PC-3 (cell line): ENCODE measurements at regions not wholly inside any gene's neighbourhood (a gene's known extent, or its start where the extent isn't known, plus 50 kb on each side); places are given as distances from the start of the nearest gene placed in this dataset.

Experiments
- ATAC-seq: fragments of 200-7000 bp; cut with Tn5 transposase; 2 replicates; pipeline ENCODE4 v1.9.1; 2020; ENCODE audit warnings: mild to moderate bottlenecking, moderate library complexity
- BruUV-seq: library from RNA; stranded (reverse); fragments of 400-500 nt; replicated peaks from 2 replicates; lab custom pipeline; 2021; lab: Mats Ljungman, UMichigan
- CTCF ChIA-PET: fragments of 300-600 bp; sonication (Branson Sonifier 250); formaldehyde crosslinking; loops from one replicate; lab custom pipeline; 2022; ENCODE audit warnings: antibody characterized with exemption; lab: Charles Lee
- POLR2A ChIA-PET: fragments of 300-600 bp; sonication (Branson Sonifier 250); formaldehyde crosslinking; loops from one replicate; lab custom pipeline; 2022; ENCODE audit warnings: antibody characterized with exemption; ENCODE audit not compliant: unreplicated experiment; lab: Charles Lee
- DNase-seq: peaks from one replicate; pipeline ENCODE4 v3.0.0-alpha.2; 2015
- H2AFZ ChIP-seq: fragments of 300-600 bp; sonication (generic); 2 replicates; pipeline ENCODE4 v1.6.0; 2016; ENCODE audit warnings: antibody characterized with exemption, low read length
- H3F3A ChIP-seq: fragments of 300-600 bp; sonication (generic); one replicate; pipeline ENCODE4 v1.6.0; 2017; ENCODE audit warnings: antibody characterized with exemption, low read length, control low read depth, mild to moderate bottlenecking; ENCODE audit not compliant: unreplicated experiment
- H3K27ac ChIP-seq: fragments of 300-600 bp; sonication (generic); 2 replicates; pipeline ENCODE4 v1.5.1; 2016; ENCODE audit warnings: mild to moderate bottlenecking, low read length
- H3K27me3 ChIP-seq: fragments of 300-600 bp; sonication (generic); 2 replicates; pipeline ENCODE4 v1.6.1; 2016; ENCODE audit warnings: low read length, mixed read lengths
- H3K36me3 ChIP-seq: fragments of 300-600 bp; sonication (generic); 2 replicates; pipeline ENCODE4 v1.6.1; 2016; ENCODE audit warnings: low read depth, mixed run types, low read length, mixed read lengths
- H3K4me1 ChIP-seq: fragments of 300-600 bp; sonication (generic); 2 replicates; pipeline ENCODE4 v1.5.1; 2016; ENCODE audit warnings: low read length; ENCODE audit not compliant: insufficient read depth
- H3K4me2 ChIP-seq: fragments of 300-600 bp; sonication (generic); 2 replicates; pipeline ENCODE4 v1.6.0; 2016; ENCODE audit warnings: low read length
- H3K4me3 ChIP-seq: fragments of 300-600 bp; sonication (generic); 2 replicates; pipeline ENCODE4 v1.5.1; 2016; ENCODE audit warnings: mild to moderate bottlenecking, low read length, mixed read lengths
- H3K79me2 ChIP-seq: fragments of 300-600 bp; sonication (generic); 2 replicates; pipeline ENCODE4 v1.6.1; 2017; ENCODE audit warnings: low read length, mixed read lengths
- H3K9ac ChIP-seq: fragments of 300-600 bp; sonication (generic); 2 replicates; pipeline ENCODE4 v1.6.0; 2016; ENCODE audit warnings: mild to moderate bottlenecking, low read length
- H3K9me2 ChIP-seq: fragments of 300-600 bp; sonication (generic); replicated peaks from 2 replicates; pipeline ENCODE4 v1.6.1; 2016; ENCODE audit warnings: mixed run types, low read length, mixed read lengths
- H3K9me3 ChIP-seq: fragments of 300-600 bp; sonication (generic); 2 replicates; pipeline ENCODE4 v1.6.1; 2016; ENCODE audit warnings: low read length, mixed read lengths
- H4K20me1 ChIP-seq: fragments of 300-600 bp; sonication (generic); 2 replicates; pipeline ENCODE4 v1.6.1; 2016; ENCODE audit warnings: low read length, mixed read lengths
- CTCF ChIP-seq: fragments of 300-600 bp; sonication (generic); conservative IDR thresholded peaks from 2 replicates; pipeline ENCODE4 v1.5.1; 2017; ENCODE audit warnings: antibody characterized with exemption, low read depth, mild to moderate bottlenecking, low read length
- EZH2 ChIP-seq: fragments of 300-600 bp; sonication (generic); IDR thresholded peaks from one replicate; pipeline ENCODE4 v1.6.1; 2017; ENCODE audit warnings: antibody characterized with exemption, mild to moderate bottlenecking, low read length; ENCODE audit not compliant: unreplicated experiment
- EZH2phosphoT487 ChIP-seq: fragments of 300-600 bp; sonication (generic); IDR thresholded peaks from 2 replicates; pipeline ENCODE4 v1.6.1; 2018; ENCODE audit warnings: mild to moderate bottlenecking, antibody characterized with exemption, low read length, borderline replicate concordance
- intact Hi-C: fragments of 100-400 bp; cut with micrococcal nuclease; formaldehyde crosslinking; loops from 2 replicates; pipeline ENCODE4 v1.9.0; 2023

GRCh38 chr12:40464121-40464520, 228.1 kb upstream of the CNTN1 start:
- ChIA-PET POLR2A (no interaction called here), CTCF (no interaction called here)
- H3K36me3 ChIP-seq = no peaks in the 10 kb centered on the region
- no peaks in the 10 kb centered on the region for H3K9me2 ChIP-seq
- H3K9me3 ChIP-seq = no peaks in the 10 kb centered on the region
- intact Hi-C loops = no loop called here
- H3F3A ChIP-seq = no peaks in the 10 kb centered on the region
- H3K27ac ChIP-seq = no peak overlapping the region
- ATAC-seq (no peak), DNase-seq (no peak)
- H3K27me3 ChIP-seq = peaks cover 34% of the 10 kb centered on the region
- no peak overlapping the region for H2AFZ ChIP-seq
- no peak overlapping the region for H3K9ac ChIP-seq
- TF ChIP-seq CTCF (no peak), EZH2phosphoT487 (no peak), EZH2 (no peak)
- no TSS peak for BruUV-seq
- H3K4me2 ChIP-seq = no peak overlapping the region
- no peaks in the 10 kb centered on the region for H3K4me1 ChIP-seq
- H3K79me2 ChIP-seq = no peaks in the 10 kb centered on the region
- H4K20me1 ChIP-seq = no peaks in the 10 kb centered on the region
- no peak overlapping the region for H3K4me3 ChIP-seq

- no peaks in the 10 kb centered on the region for H4K20me1 ChIP-seq
- H2AFZ ChIP-seq = no peak overlapping the region
- intact Hi-C loops = no loop called here
- peaks cover 14% of the 10 kb centered on the region for H3K27me3 ChIP-seq
- no peak overlapping the region for H3K9ac ChIP-seq
- TF ChIP-seq EZH2phosphoT487 = no peak
- TF ChIP-seq CTCF = no peak
- TF ChIP-seq EZH2 = no peak
- H3K9me2 ChIP-seq = no peaks in the 10 kb centered on the region
- no peak overlapping the region for H3K4me3 ChIP-seq
- H3F3A ChIP-seq = no peaks in the 10 kb centered on the region
- ATAC-seq = no peak
- no peak overlapping the region for H3K4me2 ChIP-seq
- CTCF ChIA-PET = no interaction called here
- DNase-seq = no peak
- no peaks in the 10 kb centered on the region for H3K4me1 ChIP-seq
- no TSS peak for BruUV-seq
- no peaks in the 10 kb centered on the region for H3K36me3 ChIP-seq
- H3K79me2 ChIP-seq = no peaks in the 10 kb centered on the region
- H3K9me3 ChIP-seq = no peaks in the 10 kb centered on the region
- POLR2A ChIA-PET = no interaction called here
- H3K27ac ChIP-seq = no peak overlapping the region
These were observed 222.5 kb upstream of the CNTN1 start for GRCh38 chr12:40469736-40470135.

- no peak for ATAC-seq
- Histone ChIP-seq H3K4me3 (no peak overlapping the region), H3K36me3 (no peaks in the 10 kb centered on the region), H3K4me1 (no peaks in the 10 kb centered on the region), H4K20me1 (no peaks in the 10 kb centered on the region), H3K27ac (no peak overlapping the region), H3K9ac (no peak overlapping the region), H3K9me3 (peaks cover 2% of the 10 kb centered on the region; the same call in 1 of the 2 replicates), H3K79me2 (no peaks in the 10 kb centered on the region), H3F3A (no peaks in the 10 kb centered on the region), H3K4me2 (no peak overlapping the region), H2AFZ (no peak overlapping the region), H3K27me3 (peaks cover 11% of the 10 kb centered on the region), H3K9me2 (no peaks in the 10 kb centered on the region)
- intact Hi-C loops = no loop called here
- no TSS peak for BruUV-seq
- TF ChIP-seq EZH2phosphoT487 (no peak), EZH2 (no peak)
- ChIA-PET POLR2A (no interaction called here), CTCF (no interaction called here)
- DNase-seq = no peak
These were observed 218.3 kb upstream of the CNTN1 start for GRCh38 chr12:40473962-40474361.
